ENCODE measurements at regions not wholly inside any gene's neighbourhood (a gene's known extent, or its start where the extent isn't known, plus 50 kb on each side); places are given as distances from the start of the nearest gene placed in this dataset.

- Histone ChIP-seq H3K79me1 (ENCODE audit: low read depth in 1 of 2, low read length in 2 of 2) (no peaks in the 10 kb centered on the region), H3K4me1 (ENCODE audit: control insufficient read depth, insufficient read depth, low read length) (no peaks in the 10 kb centered on the region), H3K14ac (replicated peaks; ENCODE audit: low read depth, low read length) (no peak overlapping the region), H3K27ac (ENCODE audit: insufficient read depth, low read length) (no peak overlapping the region), H4K91ac (ENCODE audit: insufficient read depth, low read depth, low read length) (no peak overlapping the region), H4K5ac (ENCODE audit: low read depth, low read length) (no peak overlapping the region), H3K4ac (ENCODE audit: low read depth, low read length) (no peak overlapping the region), H3K36me3 (ENCODE audit: control insufficient read depth, insufficient read depth, low read length) (no peaks in the 10 kb centered on the region), H2BK15ac (ENCODE audit: low read depth, low read length) (no peak overlapping the region), H3K23ac (ENCODE audit: low read depth, low read length) (no peak overlapping the region), H2BK5ac (ENCODE audit: low read depth, low read length, poor library complexity, severe bottlenecking) (no peak overlapping the region), H3K4me3 (ENCODE audit: insufficient read depth, low read depth, low read length) (no peak overlapping the region), H4K20me1 (ENCODE audit: insufficient read depth, low read length) (no peaks in the 10 kb centered on the region), H4K8ac (ENCODE audit: low read depth in 2 of 2, low read length in 2 of 2) (no peak overlapping the region), H3K56ac (ENCODE audit: extremely low read depth, insufficient read depth, low read length) (no peak overlapping the region), H3K4me2 (ENCODE audit: low read depth, low read length) (no peak overlapping the region), H3K18ac (ENCODE audit: low read depth, low read length) (no peak overlapping the region), H2AK9ac (replicated peaks; ENCODE audit: low read depth, low read length, poor library complexity) (no peak overlapping the region), H3K27me3 (ENCODE audit: control insufficient read depth, insufficient read depth, low read length) (peaks cover 66% of the 10 kb centered on the region), H3K9me3 (ENCODE audit: control insufficient read depth, insufficient read depth, low read length) (no peaks in the 10 kb centered on the region), H2BK120ac (ENCODE audit: low read depth, low read length) (no peak overlapping the region), H3K9me1 (ENCODE audit: insufficient read depth, low read length) (peaks cover 2% of the 10 kb centered on the region; the same call in 1 of the 2 replicates), H2AFZ (replicated peaks; ENCODE audit: low read length, poor library complexity) (no peak overlapping the region), H2AK5ac (ENCODE audit: low read depth, low read length) (no peak overlapping the region), H3K9ac (ENCODE audit: low read depth, low read length) (no peak overlapping the region), H2BK20ac (ENCODE audit: low read depth, low read length) (no peak overlapping the region)
- 100% methylated on average over 1 of the region's 26 CpGs; no CpG with 5 or more reads in 1 of the 2 experiments for WGBS, 2 experiments (ENCODE audit: extremely low coverage in 2 of 2, insufficient read length in 1 of 2)
- dilution Hi-C loops (cut with HindIII; ENCODE audit: low sequenced_read_pairs, unreplicated experiment) = no loop called here
- in situ Hi-C loops (cut with MboI; ENCODE audit: low sequenced_read_pairs) = no loop called here
- no TSS peak for BruUV-seq (replicated peaks)
- CTCF ChIA-PET = no interaction called here
- ATAC-seq (ENCODE audit: low read depth) (no peak), DNase-seq (no peak)
- POLR2A ChIA-PET (ENCODE audit: unreplicated experiment) = no interaction called here
- intact Hi-C loops (cut with micrococcal nuclease) = no loop called here
- no peak for TF ChIP-seq MAZ (IDR thresholded peaks at IDR 0.05; ENCODE audit: borderline replicate concordance, low read depth, low read length)
- TF ChIP-seq RFX5 (IDR thresholded peaks at IDR 0.05; ENCODE audit: low read depth, low read length) = no peak
- no peak for TF ChIP-seq BHLHE40 (IDR thresholded peaks at IDR 0.05; ENCODE audit: low read depth, low read length)
- TF ChIP-seq RAD21 (IDR thresholded peaks at IDR 0.05; ENCODE audit: low read length) = no peak
- TF ChIP-seq MXI1 (IDR thresholded peaks at IDR 0.05; ENCODE audit: borderline replicate concordance, low read depth, low read length) = no peak
- TF ChIP-seq FOS (IDR thresholded peaks at IDR 0.05; ENCODE audit: low read depth, low read length) = no peak
- no peak for TF ChIP-seq SMC3 (IDR thresholded peaks at IDR 0.05; ENCODE audit: low read depth, low read length)
- no peak for TF ChIP-seq CEBPB (IDR thresholded peaks at IDR 0.05; ENCODE audit: low read depth, low read length)
- no peak for TF ChIP-seq ELK1 (IDR thresholded peaks at IDR 0.05; ENCODE audit: borderline replicate concordance, low read depth, low read length)
- no peak for TF ChIP-seq NFE2L2 (IDR thresholded peaks at IDR 0.05; ENCODE audit: low read depth, low read length)
- no peak for TF ChIP-seq RCOR1 (IDR thresholded peaks at IDR 0.05; ENCODE audit: insufficient replicate concordance, low read length)
- no peak for TF ChIP-seq CHD1 (IDR thresholded peaks at IDR 0.05; ENCODE audit: low read depth, low read length)
Measured at GRCh38 chr11:43582863-43583462, 97.6 kb upstream of the HSD17B12 start.

Data from IMR-90 (cell line).